WI38 (cell line): ENCODE measurements at regions not wholly inside any gene's neighbourhood (a gene's known extent, or its start where the extent isn't known, plus 50 kb on each side); places are given as distances from the start of the nearest gene placed in this dataset.

Experiments used
- H3K4me3 ChIP-seq: 2 replicates; pipeline ENCODE4 v1.5.1; 2011; ENCODE audit warnings: low read depth, mild to moderate bottlenecking, control low read depth, low read length
- CTCF ChIP-seq: IDR thresholded peaks from 2 replicates; pipeline ENCODE4 v1.5.1; 2012; ENCODE audit warnings: low read depth, mild to moderate bottlenecking, control low read depth, low read length

- H3K4me3 ChIP-seq: no peak overlapping the region
- TF ChIP-seq CTCF: no peak
Observed at GRCh38 chr1:112794654-112795239, 79.6 kb upstream of the PPM1J start.

- no peak for TF ChIP-seq CTCF
- H3K4me3 ChIP-seq: no peak overlapping the region
Observed at GRCh38 chr1:112793631-112794565, 78.8 kb upstream of the PPM1J start.

GRCh38 chr1:112791723-112792104 lies 76.6 kb upstream of the PPM1J start:
- no peak overlapping the region for H3K4me3 ChIP-seq
- TF ChIP-seq CTCF: no peak

GRCh38 chr1:112790920-112791722 lies 76.0 kb upstream of the PPM1J start:
- no peak for TF ChIP-seq CTCF
- no peak overlapping the region for H3K4me3 ChIP-seq

- TF ChIP-seq CTCF: no peak
- no peak overlapping the region for H3K4me3 ChIP-seq
Observed at GRCh38 chr1:112788561-112788960, 73.4 kb upstream of the PPM1J start.

- TF ChIP-seq CTCF: no peak
- no peak overlapping the region for H3K4me3 ChIP-seq
Observed at GRCh38 chr1:112788054-112788453, 72.9 kb upstream of the PPM1J start.
